ENCODE measurements at regions not wholly inside any gene's neighbourhood (a gene's known extent, or its start where the extent isn't known, plus 50 kb on each side); places are given as distances from the start of the nearest gene placed in this dataset.

DNA sequence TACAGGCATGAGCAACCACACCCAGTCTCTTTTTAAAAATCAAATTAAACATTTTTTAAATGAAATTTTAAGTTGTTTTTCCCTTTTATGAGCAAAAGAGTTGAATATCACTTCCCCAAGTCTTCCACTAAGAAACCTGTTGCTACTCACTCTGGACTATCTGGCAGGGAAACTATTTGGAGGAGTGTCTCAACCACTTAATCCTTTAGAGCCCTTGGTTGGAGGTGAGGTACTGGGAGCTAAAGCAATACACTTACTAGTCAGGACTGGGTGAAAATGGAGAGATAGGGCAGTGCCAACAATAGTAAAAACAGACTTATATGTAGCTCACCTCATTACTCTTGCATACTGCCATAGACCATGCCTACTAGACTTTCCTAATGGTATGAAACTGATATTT is 135.5 kb downstream of the RND3 start:
- Mint-ChIP-seq H3K36me3 (ENCODE audit: insufficient read depth) (no peaks in the 10 kb centered on the region), H3K27me3 (no peaks in the 10 kb centered on the region), H3K4me1 (ENCODE audit: low read depth) (peaks cover 7% of the 10 kb centered on the region), H3K9me3 (ENCODE audit: low read depth) (peaks cover 3% of the 10 kb centered on the region), H3K4me3 (ENCODE audit: low read depth) (no peak overlapping the region), H3K27ac (no peak overlapping the region)
- no peak for DNase-seq (ENCODE audit: low spot score, unreplicated experiment)
- TF ChIP-seq, protein P1, sequence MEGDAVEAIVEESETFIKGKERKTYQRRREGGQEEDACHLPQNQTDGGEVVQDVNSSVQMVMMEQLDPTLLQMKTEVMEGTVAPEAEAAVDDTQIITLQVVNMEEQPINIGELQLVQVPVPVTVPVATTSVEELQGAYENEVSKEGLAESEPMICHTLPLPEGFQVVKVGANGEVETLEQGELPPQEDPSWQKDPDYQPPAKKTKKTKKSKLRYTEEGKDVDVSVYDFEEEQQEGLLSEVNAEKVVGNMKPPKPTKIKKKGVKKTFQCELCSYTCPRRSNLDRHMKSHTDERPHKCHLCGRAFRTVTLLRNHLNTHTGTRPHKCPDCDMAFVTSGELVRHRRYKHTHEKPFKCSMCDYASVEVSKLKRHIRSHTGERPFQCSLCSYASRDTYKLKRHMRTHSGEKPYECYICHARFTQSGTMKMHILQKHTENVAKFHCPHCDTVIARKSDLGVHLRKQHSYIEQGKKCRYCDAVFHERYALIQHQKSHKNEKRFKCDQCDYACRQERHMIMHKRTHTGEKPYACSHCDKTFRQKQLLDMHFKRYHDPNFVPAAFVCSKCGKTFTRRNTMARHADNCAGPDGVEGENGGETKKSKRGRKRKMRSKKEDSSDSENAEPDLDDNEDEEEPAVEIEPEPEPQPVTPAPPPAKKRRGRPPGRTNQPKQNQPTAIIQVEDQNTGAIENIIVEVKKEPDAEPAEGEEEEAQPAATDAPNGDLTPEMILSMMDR (IDR thresholded peaks at IDR 0.05; ENCODE audit: unreplicated experiment), result no peak

DNA sequence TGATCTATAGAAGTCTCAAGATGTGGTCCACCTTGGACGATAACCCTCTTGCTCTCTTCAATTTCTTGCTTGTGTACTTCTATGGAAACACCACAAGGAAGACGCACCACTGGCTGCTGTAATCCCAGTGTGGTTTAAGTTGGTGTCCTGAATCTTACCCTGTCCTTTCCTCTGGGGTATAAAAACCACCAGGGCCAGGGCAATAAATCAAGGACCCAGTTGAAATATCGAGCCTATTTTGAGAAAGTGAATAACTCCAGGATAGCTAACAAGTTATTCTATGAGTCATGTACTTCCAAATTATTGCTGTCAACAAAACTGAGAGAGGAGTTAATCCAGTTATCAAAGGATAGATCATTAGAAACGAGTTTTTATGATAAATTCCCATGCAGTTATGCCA is 137.0 kb downstream of the RND3 start:
- TF ChIP-seq, protein P1 (IDR thresholded peaks at IDR 0.05; ENCODE audit: unreplicated experiment), result no peak
- H3K27me3 Mint-ChIP-seq, result no peaks in the 10 kb centered on the region
- no peak for DNase-seq (ENCODE audit: low spot score, unreplicated experiment)
- H3K27ac Mint-ChIP-seq, result no peak overlapping the region
- peaks cover 6% of the 10 kb centered on the region for H3K4me1 Mint-ChIP-seq (ENCODE audit: low read depth)
- peaks cover 2% of the 10 kb centered on the region for H3K36me3 Mint-ChIP-seq (ENCODE audit: insufficient read depth)
- H3K9me3 Mint-ChIP-seq (ENCODE audit: low read depth), result peaks cover 6% of the 10 kb centered on the region
- H3K4me3 Mint-ChIP-seq (ENCODE audit: low read depth), result no peak overlapping the region

DNA sequence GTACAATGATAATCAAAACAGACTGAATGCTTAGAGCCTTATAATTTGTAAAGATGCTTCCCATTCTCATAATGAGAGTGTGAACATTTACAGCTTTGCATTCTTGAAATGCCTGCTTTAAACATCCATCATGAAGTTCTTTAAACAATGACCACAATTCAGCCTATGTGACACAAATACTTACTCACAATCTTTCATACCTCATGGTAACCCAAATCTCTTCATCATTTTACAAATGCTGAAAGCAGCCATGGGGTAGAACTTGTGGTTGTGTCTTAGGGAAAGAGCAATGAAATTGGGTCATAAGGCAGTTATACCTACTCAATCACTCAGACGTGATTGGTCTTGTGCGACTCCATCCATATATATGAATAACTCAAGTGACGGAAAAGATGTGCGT is 140.7 kb downstream of the RND3 start:
- Mint-ChIP-seq H3K36me3 (ENCODE audit: insufficient read depth) (peaks cover 2% of the 10 kb centered on the region), H3K27ac (no peak overlapping the region), H3K4me1 (ENCODE audit: low read depth) (peaks cover 10% of the 10 kb centered on the region), H3K4me3 (ENCODE audit: low read depth) (no peak overlapping the region), H3K27me3 (no peaks in the 10 kb centered on the region), H3K9me3 (ENCODE audit: low read depth) (peaks cover 3% of the 10 kb centered on the region)
- TF ChIP-seq, protein P1 (IDR thresholded peaks at IDR 0.05; ENCODE audit: unreplicated experiment), result no peak
- DNase-seq (ENCODE audit: low spot score, unreplicated experiment), result no peak

DNA sequence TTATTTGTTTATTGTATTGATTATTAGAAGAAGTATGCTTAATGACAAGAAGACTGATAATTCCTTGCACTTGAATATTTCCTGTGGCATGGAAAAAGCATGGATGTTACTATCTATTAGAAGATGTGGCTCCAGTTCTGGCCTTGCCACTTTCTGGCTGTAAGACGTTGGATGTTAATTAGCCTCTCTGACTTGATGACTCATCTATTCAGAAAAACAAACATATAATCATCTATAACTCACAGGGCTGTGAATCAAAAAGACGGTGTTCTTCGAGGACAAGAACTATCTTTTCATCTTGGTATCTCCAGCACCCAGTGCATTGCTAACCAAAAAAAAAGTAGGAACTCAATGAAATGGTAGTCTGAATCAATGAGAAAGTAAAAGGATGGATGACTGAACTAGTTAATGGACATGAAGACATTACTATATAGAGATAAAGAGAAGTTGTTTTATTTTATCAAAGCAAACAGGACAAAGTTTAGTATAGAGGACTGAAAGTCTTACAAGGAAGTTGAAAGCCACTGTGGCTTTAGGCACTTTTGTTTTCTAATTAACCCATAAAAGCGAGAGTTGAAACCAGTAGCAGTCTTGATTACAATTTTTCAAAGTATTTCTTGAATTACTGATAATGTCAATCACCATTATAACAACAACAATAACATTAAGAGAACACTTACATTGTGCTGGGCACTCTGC is 145.3 kb downstream of the RND3 start:
- Mint-ChIP-seq H3K9me3 (ENCODE audit: low read depth) (peaks cover 6% of the 10 kb centered on the region), H3K27ac (no peak overlapping the region), H3K36me3 (ENCODE audit: insufficient read depth) (peaks cover 3% of the 10 kb centered on the region), H3K4me3 (ENCODE audit: low read depth) (no peak overlapping the region), H3K4me1 (ENCODE audit: low read depth) (peaks cover 20% of the 10 kb centered on the region), H3K27me3 (no peaks in the 10 kb centered on the region)
- TF ChIP-seq, protein P1 (IDR thresholded peaks at IDR 0.05; ENCODE audit: unreplicated experiment), result no peak
- no peak for DNase-seq (ENCODE audit: low spot score, unreplicated experiment)

DNA sequence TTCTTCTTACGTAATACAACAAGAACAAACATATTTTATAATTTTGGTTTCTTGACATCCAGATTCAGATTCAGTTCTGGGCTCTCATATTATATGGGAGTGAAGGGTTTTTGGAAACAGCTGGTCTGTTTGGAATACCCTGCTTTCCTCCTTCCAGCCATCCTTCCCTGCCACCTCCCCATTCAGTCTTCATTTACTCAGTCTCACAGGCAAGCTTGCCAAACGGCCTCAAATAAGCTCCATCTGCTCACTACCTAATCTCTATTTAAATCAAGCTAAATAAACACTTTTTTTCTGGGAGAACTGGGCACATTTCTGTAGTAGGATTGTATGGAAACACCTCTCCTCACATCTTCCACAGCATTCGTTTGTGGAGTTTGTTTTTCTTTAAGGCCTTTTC is 147.5 kb downstream of the RND3 start:
- TF ChIP-seq, protein P1 (IDR thresholded peaks at IDR 0.05; ENCODE audit: unreplicated experiment), result no peak
- Mint-ChIP-seq H3K27me3 (no peaks in the 10 kb centered on the region), H3K9me3 (ENCODE audit: low read depth) (peaks cover 3% of the 10 kb centered on the region), H3K36me3 (ENCODE audit: insufficient read depth) (peaks cover 2% of the 10 kb centered on the region), H3K4me3 (ENCODE audit: low read depth) (no peak overlapping the region), H3K4me1 (ENCODE audit: low read depth) (peaks cover 18% of the 10 kb centered on the region), H3K27ac (no peak overlapping the region)
- no peak for DNase-seq (ENCODE audit: low spot score, unreplicated experiment)
